ENCODE measurements at regions not wholly inside any gene's neighbourhood (a gene's known extent, or its start where the extent isn't known, plus 50 kb on each side); places are given as distances from the start of the nearest gene placed in this dataset.

DNA sequence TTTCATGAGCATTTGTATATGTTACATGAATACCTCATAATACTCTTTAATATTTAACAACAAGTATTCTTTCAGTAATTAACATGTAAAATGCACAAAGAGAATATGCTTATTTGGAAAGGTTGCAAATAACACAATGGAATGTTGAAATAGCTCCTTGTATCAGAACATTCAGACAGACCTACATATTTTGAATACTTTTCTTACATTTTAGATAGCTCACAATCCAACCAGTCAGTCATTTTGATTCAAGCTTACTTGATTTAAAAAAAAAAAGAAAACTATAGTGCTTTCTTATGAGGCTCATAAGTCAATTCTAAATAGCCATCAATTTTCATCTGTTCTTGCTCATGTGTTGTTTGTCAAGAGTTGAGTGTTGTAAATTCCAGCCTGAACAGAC is 518.8 kb downstream of the ADGRL2 start:
- Histone ChIP-seq H3K36me3 (no peaks in the 10 kb centered on the region), H3K4me3 (no peak overlapping the region), H3K27me3 (no peaks in the 10 kb centered on the region), H3K9me3 (no peaks in the 10 kb centered on the region), H3K27ac (no peak overlapping the region), H3K4me1 (no peaks in the 10 kb centered on the region)
- TF ChIP-seq EP300 (IDR thresholded peaks at IDR 0.05) (no peak), POLR2AphosphoS5 (IDR thresholded peaks at IDR 0.05) (no peak), POLR2A (IDR thresholded peaks at IDR 0.05) (no peak)
- TF ChIP-seq, protein P1, sequence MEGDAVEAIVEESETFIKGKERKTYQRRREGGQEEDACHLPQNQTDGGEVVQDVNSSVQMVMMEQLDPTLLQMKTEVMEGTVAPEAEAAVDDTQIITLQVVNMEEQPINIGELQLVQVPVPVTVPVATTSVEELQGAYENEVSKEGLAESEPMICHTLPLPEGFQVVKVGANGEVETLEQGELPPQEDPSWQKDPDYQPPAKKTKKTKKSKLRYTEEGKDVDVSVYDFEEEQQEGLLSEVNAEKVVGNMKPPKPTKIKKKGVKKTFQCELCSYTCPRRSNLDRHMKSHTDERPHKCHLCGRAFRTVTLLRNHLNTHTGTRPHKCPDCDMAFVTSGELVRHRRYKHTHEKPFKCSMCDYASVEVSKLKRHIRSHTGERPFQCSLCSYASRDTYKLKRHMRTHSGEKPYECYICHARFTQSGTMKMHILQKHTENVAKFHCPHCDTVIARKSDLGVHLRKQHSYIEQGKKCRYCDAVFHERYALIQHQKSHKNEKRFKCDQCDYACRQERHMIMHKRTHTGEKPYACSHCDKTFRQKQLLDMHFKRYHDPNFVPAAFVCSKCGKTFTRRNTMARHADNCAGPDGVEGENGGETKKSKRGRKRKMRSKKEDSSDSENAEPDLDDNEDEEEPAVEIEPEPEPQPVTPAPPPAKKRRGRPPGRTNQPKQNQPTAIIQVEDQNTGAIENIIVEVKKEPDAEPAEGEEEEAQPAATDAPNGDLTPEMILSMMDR (IDR thresholded peaks at IDR 0.05), result no peak
- no peak for DNase-seq
- ATAC-seq (ENCODE audit: low FRiP score in 2 of 2), result no peak

- H3K9me3 ChIP-seq, result no peaks in the 10 kb centered on the region
- no peak for DNase-seq
- H3K27me3 ChIP-seq, result no peaks in the 10 kb centered on the region
- H3K4me1 ChIP-seq, result no peaks in the 10 kb centered on the region
- no peaks in the 10 kb centered on the region for H3K36me3 ChIP-seq
- no peak for TF ChIP-seq EP300 (IDR thresholded peaks at IDR 0.05)
- TF ChIP-seq, protein P1 (IDR thresholded peaks at IDR 0.05), result no peak
- no peak for TF ChIP-seq POLR2AphosphoS5 (IDR thresholded peaks at IDR 0.05)
- TF ChIP-seq POLR2A (IDR thresholded peaks at IDR 0.05), result no peak
- H3K27ac ChIP-seq, result no peak overlapping the region
- H3K4me3 ChIP-seq, result no peak overlapping the region
- ATAC-seq (ENCODE audit: low FRiP score in 2 of 2), result no peak
- 79 to 81% methylated on average over 2 of the region's 2 CpGs for WGBS, 2 donors
These were observed 518.2 kb downstream of the ADGRL2 start for GRCh38 chr1:82318921-82319320.

DNA sequence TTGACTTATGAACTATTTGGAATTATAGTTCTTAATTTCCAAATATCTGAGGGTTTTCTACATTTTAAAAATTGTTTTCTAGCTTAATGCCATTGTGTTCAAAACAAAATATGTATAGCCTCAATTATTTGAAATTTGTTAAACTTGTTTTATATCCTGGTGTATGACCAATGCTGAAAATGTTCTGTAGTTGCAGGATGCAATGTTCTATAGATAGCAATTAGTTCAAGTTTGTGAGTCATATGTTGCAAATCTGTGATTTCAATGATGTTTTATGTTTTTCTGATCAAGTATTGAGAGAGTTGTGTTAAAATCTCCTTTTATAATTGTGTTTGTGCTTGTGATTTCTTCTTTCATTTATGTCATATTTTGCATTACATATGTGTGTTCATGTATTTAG is 517.5 kb downstream of the ADGRL2 start:
- no peaks in the 10 kb centered on the region for H3K27me3 ChIP-seq
- no peaks in the 10 kb centered on the region for H3K36me3 ChIP-seq
- no peak overlapping the region for H3K27ac ChIP-seq
- H3K9me3 ChIP-seq, result no peaks in the 10 kb centered on the region
- H3K4me1 ChIP-seq, result no peaks in the 10 kb centered on the region
- ATAC-seq (ENCODE audit: low FRiP score in 2 of 2), result no peak
- no peak for DNase-seq
- TF ChIP-seq POLR2A (IDR thresholded peaks at IDR 0.05) (no peak), EP300 (IDR thresholded peaks at IDR 0.05) (no peak)
- TF ChIP-seq, protein P1 (IDR thresholded peaks at IDR 0.05), result no peak
- no peak overlapping the region for H3K4me3 ChIP-seq

- ATAC-seq (ENCODE audit: low FRiP score in 2 of 2) (no peak), DNase-seq (no peak)
- 85 to 88% methylated on average over 1 of the region's 1 CpG for WGBS, 2 donors
- H3K4me3 ChIP-seq, result no peak overlapping the region
- no peaks in the 10 kb centered on the region for H3K9me3 ChIP-seq
- no peak for TF ChIP-seq EP300 (IDR thresholded peaks at IDR 0.05)
- TF ChIP-seq POLR2AphosphoS5 (IDR thresholded peaks at IDR 0.05), result no peak
- no peak for TF ChIP-seq POLR2A (IDR thresholded peaks at IDR 0.05)
- TF ChIP-seq, protein P1 (IDR thresholded peaks at IDR 0.05), result no peak
- no peaks in the 10 kb centered on the region for H3K27me3 ChIP-seq
- H3K36me3 ChIP-seq, result no peaks in the 10 kb centered on the region
- no peaks in the 10 kb centered on the region for H3K4me1 ChIP-seq
- H3K27ac ChIP-seq, result no peak overlapping the region
These were observed 516.9 kb downstream of the ADGRL2 start for GRCh38 chr1:82317671-82318070.

DNA sequence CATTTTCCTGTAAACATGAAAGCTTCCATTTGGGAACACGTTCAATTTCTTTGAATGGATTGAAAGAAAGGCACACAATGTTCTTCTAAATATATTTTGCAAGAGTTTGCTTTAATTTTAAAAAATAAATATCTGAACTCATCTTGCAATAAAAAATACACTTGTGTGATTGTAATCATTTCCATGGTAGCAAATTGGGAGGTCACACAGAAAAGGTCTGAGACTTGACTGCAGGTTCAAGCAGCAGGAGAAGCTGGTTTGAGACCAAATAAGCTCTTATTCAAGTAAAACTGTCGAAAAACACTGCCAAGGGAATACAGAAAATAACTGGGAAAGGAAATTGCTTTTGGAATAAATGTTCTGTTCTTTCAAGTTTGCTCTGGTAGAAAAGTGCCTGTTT is 498.9 kb downstream of the ADGRL2 start:
- DNase-seq (no peak), ATAC-seq (ENCODE audit: low FRiP score in 2 of 2) (no peak)
- no peaks in the 10 kb centered on the region for H3K27me3 ChIP-seq
- TF ChIP-seq POLR2AphosphoS5 (IDR thresholded peaks at IDR 0.05) (no peak), POLR2A (IDR thresholded peaks at IDR 0.05) (no peak), EP300 (IDR thresholded peaks at IDR 0.05) (peak in 1 of 4 donors; percentile 29)
- TF ChIP-seq, protein P1 (IDR thresholded peaks at IDR 0.05), result no peak
- WGBS, 2 donors, result 58 to 67% methylated on average over 2 of the region's 2 CpGs
- H3K4me3 ChIP-seq, result no peak overlapping the region
- no peaks in the 10 kb centered on the region for H3K36me3 ChIP-seq
- peaks cover 0 to under 1% (median 0%) of the 10 kb centered on the region in 4 donors for H3K4me1 ChIP-seq
- H3K9me3 ChIP-seq, result no peaks in the 10 kb centered on the region
- H3K27ac ChIP-seq, result peak overlapping the region in 1 of 4 donors; percentile 38

All from upper lobe of left lung (tissue), 6 donors.